PC-3 (cell line): ENCODE measurements at regions not wholly inside any gene's neighbourhood (a gene's known extent, or its start where the extent isn't known, plus 50 kb on each side); places are given as distances from the start of the nearest gene placed in this dataset.

Experiments
- CTCF ChIP-seq: fragments of 300-600 bp; sonication (generic); conservative IDR thresholded peaks from 2 replicates; pipeline ENCODE4 v1.5.1; 2017; ENCODE audit warnings: antibody characterized with exemption, low read depth, mild to moderate bottlenecking, low read length
- EZH2 ChIP-seq: fragments of 300-600 bp; sonication (generic); IDR thresholded peaks from one replicate; pipeline ENCODE4 v1.6.1; 2017; ENCODE audit warnings: antibody characterized with exemption, mild to moderate bottlenecking, low read length; ENCODE audit not compliant: unreplicated experiment

GRCh38 chr16:22732400-22732799 is 81.6 kb upstream of the HS3ST2 start:
- TF ChIP-seq CTCF (no peak), EZH2 (no peak)
